Hepatocyte (in vitro differentiated cells): ENCODE measurements at regions not wholly inside any gene's neighbourhood (a gene's known extent, or its start where the extent isn't known, plus 50 kb on each side); places are given as distances from the start of the nearest gene placed in this dataset.
"Not testable (repeated sequence)": the region's sequence is repeated elsewhere in the genome, so short reads cannot be mapped to it uniquely, and the experiment has no call there.

Source experiments
- DNase-seq: peaks from one replicate; pipeline ENCODE4 v3.0.0-alpha.2; 2016; ENCODE audit warnings: low spot score
- H2AFZ ChIP-seq: fragments of 200-600 bp; sonication (generic); 2 replicates; pipeline ENCODE4 v1.6.0; 2016; ENCODE audit warnings: antibody characterized with exemption, mild to moderate bottlenecking
- H3K27ac ChIP-seq: fragments of 200-600 bp; sonication (generic); 2 replicates; pipeline ENCODE4 v1.5.1; 2016; ENCODE audit warnings: mild to moderate bottlenecking
- H3K27me3 ChIP-seq: fragments of 200-600 bp; sonication (generic); 2 replicates; pipeline ENCODE4 v1.6.1; 2016
- H3K36me3 ChIP-seq: fragments of 200-600 bp; sonication (generic); replicated peaks from 2 replicates; pipeline ENCODE4 v1.5.1; 2016; ENCODE audit warnings: low read depth; ENCODE audit not compliant: insufficient read depth
- H3K4me1 ChIP-seq: fragments of 200-600 bp; sonication (generic); 2 replicates; pipeline ENCODE4 v1.5.1; 2016; ENCODE audit warnings: mild to moderate bottlenecking, moderate library complexity; ENCODE audit not compliant: insufficient read depth
- H3K4me2 ChIP-seq: fragments of 200-600 bp; sonication (generic); 2 replicates; pipeline ENCODE4 v1.6.0; 2016
- H3K4me3 ChIP-seq: fragments of 200-600 bp; sonication (generic); 2 replicates; pipeline ENCODE4 v1.5.1; 2016; ENCODE audit warnings: mild to moderate bottlenecking
- H3K79me2 ChIP-seq: fragments of 200-600 bp; sonication (generic); 2 replicates; pipeline ENCODE4 v1.6.0; 2017; ENCODE audit warnings: mild to moderate bottlenecking
- H3K9me2 ChIP-seq: fragments of 200-600 bp; sonication (generic); replicated peaks from 2 replicates; pipeline ENCODE4 v1.6.0; 2017; ENCODE audit warnings: mild to moderate bottlenecking; ENCODE audit not compliant: insufficient read depth
- H3K9me3 ChIP-seq: fragments of 200-600 bp; sonication (generic); 2 replicates; pipeline ENCODE4 v1.5.1; 2016; ENCODE audit warnings: low read depth, mild to moderate bottlenecking
- H4K20me1 ChIP-seq: fragments of 200-600 bp; sonication (generic); 2 replicates; pipeline ENCODE4 v1.6.0; 2016; ENCODE audit warnings: mild to moderate bottlenecking; ENCODE audit not compliant: insufficient read depth, poor library complexity, severe bottlenecking
- WGBS: methylation state at CpG from one replicate; pipeline ENCODE4 v1.1.6; 2016; ENCODE audit warnings: low lambda C conversion rate; ENCODE audit errors: missing lambda C conversion rate; 5-methylcytosine and 5-hydroxymethylcytosine counted together

GRCh38 chr2:87525497-87525991 lies 222.3 kb upstream of the PLGLB2 start:
- not testable (repeated sequence) for H3K9me2 ChIP-seq, H4K20me1 ChIP-seq, H2AFZ ChIP-seq, H3K27me3 ChIP-seq, H3K36me3 ChIP-seq, H3K79me2 ChIP-seq, H3K27ac ChIP-seq, H3K4me1 ChIP-seq, H3K9me3 ChIP-seq, DNase-seq, H3K4me2 ChIP-seq, H3K4me3 ChIP-seq
- 90% methylated on average over 5 of the region's 5 CpGs for WGBS

GRCh38 chr2:87526258-87526657 lies 221.6 kb upstream of the PLGLB2 start:
- H3K36me3 ChIP-seq, H3K4me3 ChIP-seq, H4K20me1 ChIP-seq, DNase-seq, H3K9me2 ChIP-seq, H3K4me2 ChIP-seq, H3K27me3 ChIP-seq, H3K27ac ChIP-seq, H2AFZ ChIP-seq, H3K79me2 ChIP-seq, H3K9me3 ChIP-seq, H3K4me1 ChIP-seq: not testable (repeated sequence)
- no CpG with 5 or more reads among the region's 5 CpGs for WGBS

- not testable (repeated sequence) for H2AFZ ChIP-seq, H3K27me3 ChIP-seq, H3K4me3 ChIP-seq, H3K36me3 ChIP-seq, H3K9me2 ChIP-seq, H3K9me3 ChIP-seq, H3K27ac ChIP-seq, H3K79me2 ChIP-seq, H4K20me1 ChIP-seq, DNase-seq
- 37% methylated on average over 4 of the region's 7 CpGs for WGBS
- H3K4me1 ChIP-seq, result peaks cover 13% of the 10 kb centered on the region
- H3K4me2 ChIP-seq, result peak overlapping the region; percentile 44
Measured at GRCh38 chr2:87531968-87532715, 215.7 kb upstream of the PLGLB2 start.

- peaks cover 14% of the 10 kb centered on the region for H3K4me1 ChIP-seq
- H3K9me2 ChIP-seq, H3K9me3 ChIP-seq, H2AFZ ChIP-seq, H3K4me3 ChIP-seq, H3K27me3 ChIP-seq, H4K20me1 ChIP-seq, H3K36me3 ChIP-seq, H3K79me2 ChIP-seq: not testable (repeated sequence)
- peak overlapping the region; percentile 46 for H3K27ac ChIP-seq
- DNase-seq, result peak; percentile 5
- 35% methylated on average over 9 of the region's 9 CpGs for WGBS
- H3K4me2 ChIP-seq, result peak overlapping the region; percentile 54
Measured at GRCh38 chr2:87533390-87534272, 214.3 kb upstream of the PLGLB2 start.

GRCh38 chr2:87534273-87534889 lies 213.5 kb upstream of the PLGLB2 start:
- 36% methylated on average over 8 of the region's 14 CpGs for WGBS
- not testable (repeated sequence) for H3K9me3 ChIP-seq

GRCh38 chr2:87536427-87536826 lies 211.5 kb upstream of the PLGLB2 start:
- not testable (repeated sequence) for H3K4me1 ChIP-seq, H3K9me3 ChIP-seq, H4K20me1 ChIP-seq, H3K36me3 ChIP-seq, H3K27ac ChIP-seq, H3K27me3 ChIP-seq, H3K4me2 ChIP-seq, H3K79me2 ChIP-seq, H3K9me2 ChIP-seq, H3K4me3 ChIP-seq, H2AFZ ChIP-seq
- peak; percentile 6 for DNase-seq
- WGBS, result 47% methylated on average over 5 of the region's 5 CpGs

More at GRCh38 chr2:87534273-87534889, 213.5 kb upstream of the PLGLB2 start:
- not testable (repeated sequence) for H3K9me2 ChIP-seq, H3K27ac ChIP-seq, H2AFZ ChIP-seq, H3K27me3 ChIP-seq, H3K4me3 ChIP-seq, DNase-seq, H4K20me1 ChIP-seq, H3K79me2 ChIP-seq, H3K36me3 ChIP-seq
- H3K4me2 ChIP-seq, result peak overlapping the region; percentile 54
- H3K4me1 ChIP-seq, result peaks cover 14% of the 10 kb centered on the region

GRCh38 chr2:87537251-87537671 lies 210.6 kb upstream of the PLGLB2 start:
- not testable (repeated sequence) for H3K36me3 ChIP-seq, H3K27me3 ChIP-seq, H4K20me1 ChIP-seq, H3K27ac ChIP-seq, DNase-seq, H3K9me3 ChIP-seq, H3K79me2 ChIP-seq, H2AFZ ChIP-seq, H3K4me2 ChIP-seq, H3K9me2 ChIP-seq, H3K4me3 ChIP-seq, H3K4me1 ChIP-seq
- WGBS, result 79% methylated on average over 8 of the region's 8 CpGs

- H2AFZ ChIP-seq, H3K9me3 ChIP-seq, H3K9me2 ChIP-seq, H3K4me3 ChIP-seq, H3K27me3 ChIP-seq, H4K20me1 ChIP-seq, DNase-seq, H3K4me2 ChIP-seq, H3K27ac ChIP-seq, H3K4me1 ChIP-seq, H3K79me2 ChIP-seq, H3K36me3 ChIP-seq: not testable (repeated sequence)
- 94% methylated on average over 4 of the region's 12 CpGs for WGBS
Measured at GRCh38 chr2:87538268-87538667, 209.6 kb upstream of the PLGLB2 start.
